Limb (tissue), 2 donors: ENCODE measurements at regions not wholly inside any gene's neighbourhood (a gene's known extent, or its start where the extent isn't known, plus 50 kb on each side); places are given as distances from the start of the nearest gene placed in this dataset.

Experiments
- DNase-seq, 2 donors: peaks; one replicate each; pipeline ENCODE4 v3.0.0-alpha.2; 2016; ENCODE audit errors: extremely low spot score in 2 of 2

DNA sequence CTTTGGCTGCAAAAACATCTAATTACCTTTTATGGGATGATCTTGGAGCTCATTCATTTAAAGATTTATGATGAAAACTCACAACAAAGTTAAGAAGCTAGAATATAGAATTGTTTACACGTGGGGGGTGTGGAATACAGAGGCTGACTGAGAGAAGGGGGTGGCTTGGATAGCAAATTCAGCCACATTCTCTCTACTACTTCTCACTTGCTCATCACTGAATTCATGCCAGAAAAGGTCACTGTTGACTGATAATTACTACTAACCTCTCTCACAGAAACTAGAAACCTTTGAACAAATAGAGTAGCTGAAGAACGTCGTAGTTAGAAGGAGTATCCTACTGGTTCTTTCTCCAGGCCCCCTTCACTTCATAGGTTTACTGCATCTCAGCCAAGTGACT, 808.2 kb downstream of the BRINP1 start:
- DNase-seq: no peak

DNA sequence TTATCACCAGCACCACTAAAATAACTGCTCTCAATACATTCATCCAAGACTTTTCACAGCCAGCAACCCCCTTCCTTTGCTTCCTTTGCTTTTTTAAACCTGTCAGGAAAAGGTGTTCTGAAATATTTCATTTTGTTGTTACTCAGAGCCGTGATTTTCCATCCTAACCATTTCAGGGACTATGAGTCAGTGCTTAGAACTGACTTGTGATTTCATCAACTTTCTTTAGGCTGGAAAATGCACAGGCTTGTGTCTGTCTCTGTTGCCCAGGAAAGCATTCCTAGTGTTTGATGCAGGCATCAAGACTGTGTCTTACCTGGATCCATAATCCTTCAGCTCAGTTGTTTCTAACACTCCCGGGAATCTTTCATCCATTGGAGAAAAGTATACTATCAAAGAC, 805.6 kb downstream of the BRINP1 start:
- no peak for DNase-seq

DNA sequence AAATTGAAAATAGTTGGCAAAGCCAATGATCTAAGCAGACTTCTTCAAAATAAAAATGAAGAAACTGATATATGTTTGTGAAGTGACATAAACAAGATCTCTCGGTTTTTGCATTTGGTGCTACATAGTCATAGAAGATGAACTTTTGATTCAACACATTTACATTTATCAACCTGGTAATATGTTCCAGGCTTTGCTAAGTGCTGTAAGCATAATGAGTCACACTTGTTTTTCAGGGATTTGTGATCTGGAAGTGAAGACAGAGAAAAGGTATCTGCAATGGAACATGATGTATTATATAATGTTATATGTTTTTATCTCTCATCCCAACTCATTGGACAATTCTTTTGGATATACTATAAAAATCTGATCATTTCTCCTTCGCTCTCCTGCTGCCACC, 801.4 kb downstream of the BRINP1 start:
- no peak for DNase-seq

DNA sequence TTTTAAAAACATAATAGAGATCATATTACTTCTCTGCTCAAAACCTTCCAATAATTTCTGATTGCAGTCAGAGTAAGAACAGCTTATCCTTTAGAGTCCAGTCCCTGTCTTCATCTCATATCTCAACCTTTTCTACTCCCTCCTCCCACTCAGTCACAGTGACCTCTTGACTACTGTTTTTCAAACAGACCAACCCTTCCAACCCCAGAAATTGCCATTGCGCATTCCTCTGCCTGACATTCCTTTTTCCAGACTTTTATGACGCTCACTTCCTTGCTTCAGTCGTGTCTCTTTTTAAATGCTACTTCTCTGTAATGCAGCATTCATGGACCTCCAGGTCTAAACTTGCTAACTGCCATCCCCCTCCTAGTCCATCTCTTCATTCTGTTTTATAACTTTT, 800.5 kb downstream of the BRINP1 start:
- DNase-seq: no peak

DNA sequence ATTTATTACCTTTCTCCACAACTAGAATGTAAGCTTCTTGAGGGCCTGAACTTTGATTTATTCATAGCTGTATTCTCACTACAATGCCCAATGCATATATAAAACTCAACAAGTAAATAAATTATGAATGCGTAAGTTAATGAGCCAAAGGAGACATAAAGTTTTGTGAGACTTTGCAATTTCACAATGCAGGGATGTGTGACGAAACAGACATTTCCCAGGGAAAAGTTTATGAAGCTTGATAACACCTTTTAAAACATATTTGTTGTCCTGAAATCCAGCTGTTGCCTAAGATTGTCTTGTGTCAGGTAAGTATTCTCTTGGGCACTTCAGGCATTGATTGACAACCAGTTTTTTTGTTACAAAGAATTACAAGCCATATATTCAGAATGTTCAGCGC, 800.1 kb downstream of the BRINP1 start:
- DNase-seq: no peak

DNA sequence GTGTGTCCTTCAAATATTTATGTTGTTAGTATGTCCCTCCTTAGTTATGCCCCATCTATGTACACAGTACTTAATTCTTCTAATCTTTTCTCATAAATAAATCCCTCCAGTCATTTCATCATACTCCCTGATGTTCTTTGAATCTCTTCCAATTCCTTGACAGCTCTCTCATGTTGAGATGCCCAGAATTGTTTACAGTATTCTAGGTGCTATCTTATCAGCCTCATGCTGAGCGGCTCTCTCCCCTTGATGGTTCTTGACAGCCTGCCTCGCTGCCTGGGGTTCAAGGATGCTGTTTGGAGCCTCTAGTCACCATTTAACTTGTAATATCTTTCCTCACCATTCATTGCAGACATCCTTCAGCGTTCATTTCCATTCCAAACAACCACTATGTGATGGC, 799.2 kb downstream of the BRINP1 start:
- no peak for DNase-seq

DNA sequence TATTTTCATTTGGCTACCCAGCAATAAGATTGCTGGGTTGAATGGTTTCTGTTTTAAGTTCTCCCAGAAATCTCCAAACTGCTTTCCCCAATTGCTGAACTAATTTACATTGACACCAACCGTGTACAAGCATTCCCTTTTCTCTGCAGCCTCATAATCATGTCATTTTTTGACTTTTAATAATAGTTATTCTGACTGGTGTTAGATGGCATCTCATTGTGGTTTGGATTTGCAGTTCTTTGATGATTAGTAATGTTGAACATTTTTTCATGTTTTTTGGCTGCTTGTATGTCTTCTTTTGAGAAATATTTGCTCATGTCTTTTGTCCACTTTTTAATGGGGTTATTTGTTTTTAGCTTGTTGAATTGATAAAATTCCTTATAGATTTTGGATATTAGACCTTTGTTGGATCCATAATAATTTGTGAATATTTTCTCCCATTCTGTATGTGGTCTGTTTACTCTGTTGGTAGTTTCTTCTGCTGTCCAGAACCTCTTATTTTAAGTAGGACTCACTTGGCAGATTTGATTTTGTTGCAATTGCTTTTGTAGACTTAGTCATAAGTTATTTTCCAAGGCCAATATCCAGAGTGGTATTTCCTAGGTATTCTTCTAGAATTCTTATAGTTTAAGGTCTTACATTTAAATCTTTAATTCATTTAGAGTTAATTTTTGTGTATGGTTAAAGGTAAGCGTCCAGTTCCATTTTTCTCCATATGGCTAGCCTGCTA, 793.7 kb downstream of the BRINP1 start:
- no peak for DNase-seq

DNA sequence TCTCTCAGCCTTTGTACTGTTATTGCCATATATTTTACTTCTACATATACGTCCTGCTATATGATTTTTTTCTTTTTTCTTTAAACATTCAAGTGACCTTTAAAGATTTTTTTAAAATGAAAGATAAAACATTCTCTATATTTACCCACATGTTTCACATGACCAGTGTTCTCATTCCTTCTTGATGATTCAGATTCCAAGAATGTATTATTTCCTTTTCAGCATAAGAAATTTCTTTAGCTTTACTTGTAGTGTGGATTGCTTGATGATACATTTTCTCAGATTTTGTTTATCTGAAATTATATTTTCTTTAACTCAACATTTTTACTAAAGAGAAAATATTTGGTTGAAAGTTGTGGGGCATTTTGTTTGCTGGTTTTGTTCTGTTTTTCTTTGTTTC, 792.1 kb downstream of the BRINP1 start:
- DNase-seq: no peak

DNA sequence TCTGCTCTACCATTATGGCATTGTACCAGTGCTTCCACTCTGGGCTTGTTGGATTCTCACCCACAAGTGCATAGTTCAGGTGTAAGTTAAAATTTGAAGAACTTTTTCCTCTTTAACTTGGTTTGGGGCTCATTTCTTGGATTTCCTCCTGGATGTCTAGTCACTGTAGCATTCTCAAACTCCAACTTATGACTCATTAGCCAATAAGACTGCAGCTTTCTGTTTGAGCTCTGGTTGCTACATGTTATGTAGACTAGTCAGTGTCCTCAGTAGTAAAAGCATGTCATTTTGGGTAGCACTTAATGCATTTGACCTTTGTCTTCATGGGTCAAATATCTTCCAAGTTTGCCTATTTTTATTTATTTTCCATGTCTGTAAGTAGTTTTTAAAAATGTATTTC, 790.8 kb downstream of the BRINP1 start:
- no peak for DNase-seq

DNA sequence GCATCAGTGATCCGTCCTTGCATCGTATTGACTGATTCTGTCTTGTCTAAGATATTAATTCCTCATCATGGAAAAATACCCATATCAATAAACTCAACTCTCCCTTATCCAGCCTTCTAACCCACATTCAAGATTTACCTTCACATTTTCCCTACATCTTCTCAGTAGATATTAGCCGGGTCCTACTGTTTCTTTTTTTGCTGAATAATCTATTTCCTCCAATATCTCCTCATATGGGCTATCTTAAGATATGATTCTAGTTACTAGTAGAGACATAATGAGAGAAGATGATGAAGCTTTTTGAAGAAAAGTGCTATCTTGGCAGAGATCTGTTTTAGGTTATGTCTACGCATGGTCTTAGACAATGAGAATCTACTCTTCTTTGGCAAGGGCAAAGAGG, 785.8 kb downstream of the BRINP1 start:
- no peak for DNase-seq

DNA sequence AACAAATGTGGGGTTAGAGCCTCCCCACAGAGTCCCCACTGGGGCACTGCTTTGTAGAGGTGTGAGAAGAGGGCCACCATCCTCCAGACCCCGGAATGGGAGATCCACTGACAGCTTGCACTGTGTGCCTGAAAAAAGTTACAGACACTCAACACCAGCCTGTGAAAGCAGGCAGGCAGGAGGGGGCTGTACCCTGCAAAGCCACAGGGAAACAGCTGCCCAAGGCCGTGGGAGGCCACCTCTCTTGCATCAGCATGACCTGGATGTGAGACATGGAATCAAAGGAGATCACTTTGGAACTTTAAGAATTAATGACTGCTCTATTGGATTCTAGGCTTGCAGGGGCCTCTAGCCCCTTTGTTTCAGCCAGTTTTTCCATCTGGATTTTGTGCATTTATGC, 782.3 kb downstream of the BRINP1 start:
- no peak for DNase-seq

DNA sequence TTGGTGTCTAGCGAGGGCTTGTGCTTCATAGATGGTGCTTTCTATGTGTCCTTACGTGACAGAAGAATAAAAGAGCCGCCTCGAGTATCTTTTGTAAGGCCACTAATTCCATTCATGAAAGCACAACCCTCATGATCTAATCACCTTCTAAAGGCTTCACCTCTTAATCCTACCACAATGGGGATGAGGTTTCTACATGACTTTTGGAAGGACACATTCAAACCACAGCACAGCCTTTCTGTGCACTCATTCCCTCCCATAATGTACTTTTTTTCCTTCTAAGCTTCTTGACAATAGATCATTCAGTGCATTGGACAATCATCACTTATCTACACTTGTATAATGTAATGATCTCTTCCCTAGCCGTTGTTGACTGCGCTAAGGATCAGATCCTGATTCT, 774.8 kb downstream of the BRINP1 start:
- no peak for DNase-seq

DNA sequence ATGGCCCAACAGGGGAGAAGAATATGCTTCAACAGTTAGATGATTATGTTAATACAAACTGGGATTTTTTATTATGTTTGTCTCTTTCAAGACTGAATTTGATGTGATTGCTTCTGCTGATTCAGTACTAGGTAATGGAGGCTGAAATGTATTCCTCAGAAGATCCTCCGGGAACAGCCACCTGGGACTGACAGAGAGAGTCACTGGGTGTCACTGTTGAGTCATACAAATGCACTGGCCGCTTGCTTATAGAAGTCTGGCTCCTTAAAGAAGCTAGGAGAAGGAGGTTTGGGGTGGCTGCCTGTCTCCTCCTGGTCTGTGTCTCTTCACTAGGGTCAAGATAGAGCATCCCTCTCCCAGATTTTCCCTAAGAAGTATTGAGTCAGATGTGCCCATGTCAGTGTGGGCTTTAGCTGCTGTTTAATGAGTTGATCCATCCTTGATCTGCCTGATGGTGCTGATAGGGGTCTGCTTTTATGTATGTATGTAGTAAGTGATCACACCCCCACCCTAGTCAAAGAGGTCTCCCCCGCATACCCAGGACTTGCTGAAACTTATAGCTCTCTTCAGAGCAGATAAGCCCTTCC, 773.4 kb downstream of the BRINP1 start:
- peak; percentile 30 to 48 for DNase-seq

DNA sequence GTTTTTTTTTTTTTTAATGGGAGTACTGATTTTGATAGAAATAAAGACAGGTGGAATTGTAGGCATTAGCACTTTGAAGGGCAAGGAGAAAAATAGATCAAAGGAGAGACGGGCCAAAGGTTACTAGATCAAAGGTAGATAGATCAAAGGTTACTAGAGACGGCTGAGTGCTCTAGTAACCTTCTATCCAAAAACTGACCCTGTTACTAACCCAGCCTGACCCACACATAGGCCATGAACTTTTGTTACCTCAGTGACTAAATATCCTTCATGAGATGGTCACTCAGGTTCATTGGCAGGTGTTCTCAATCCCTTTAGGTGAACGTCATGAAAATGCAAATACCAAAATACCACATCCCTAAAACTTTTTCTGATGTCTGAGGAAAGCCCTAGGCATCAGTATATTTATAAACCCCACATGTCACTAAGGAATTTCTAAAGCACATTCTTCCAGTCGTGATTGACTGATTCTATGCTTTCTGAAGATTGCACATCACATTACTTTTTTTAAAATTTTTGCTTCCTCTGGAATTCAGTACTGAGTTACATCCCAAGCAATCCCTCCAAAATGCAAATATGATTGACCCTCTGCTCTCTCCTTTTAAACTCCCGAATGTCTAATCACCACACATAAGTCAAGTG, 772.7 kb downstream of the BRINP1 start:
- no peak for DNase-seq

DNA sequence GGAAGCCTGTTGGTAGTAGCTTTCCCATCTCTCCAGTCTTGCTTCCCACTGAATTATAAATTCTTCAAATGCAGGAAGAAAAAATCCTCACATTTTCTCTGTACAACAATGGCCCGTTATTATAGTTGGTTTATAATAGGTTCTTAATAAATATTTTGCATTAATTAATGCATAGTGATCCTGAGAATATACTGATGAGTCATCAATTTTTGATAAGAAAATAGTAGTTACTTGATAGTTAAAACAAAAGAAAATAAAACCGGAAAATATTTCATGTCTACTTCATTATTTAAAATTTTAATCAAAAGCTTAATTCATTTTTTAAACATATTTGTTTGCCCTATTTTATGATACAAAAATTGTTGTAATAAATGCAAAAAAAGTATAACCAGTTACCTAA, 762.6 kb downstream of the BRINP1 start:
- DNase-seq: no peak

DNA sequence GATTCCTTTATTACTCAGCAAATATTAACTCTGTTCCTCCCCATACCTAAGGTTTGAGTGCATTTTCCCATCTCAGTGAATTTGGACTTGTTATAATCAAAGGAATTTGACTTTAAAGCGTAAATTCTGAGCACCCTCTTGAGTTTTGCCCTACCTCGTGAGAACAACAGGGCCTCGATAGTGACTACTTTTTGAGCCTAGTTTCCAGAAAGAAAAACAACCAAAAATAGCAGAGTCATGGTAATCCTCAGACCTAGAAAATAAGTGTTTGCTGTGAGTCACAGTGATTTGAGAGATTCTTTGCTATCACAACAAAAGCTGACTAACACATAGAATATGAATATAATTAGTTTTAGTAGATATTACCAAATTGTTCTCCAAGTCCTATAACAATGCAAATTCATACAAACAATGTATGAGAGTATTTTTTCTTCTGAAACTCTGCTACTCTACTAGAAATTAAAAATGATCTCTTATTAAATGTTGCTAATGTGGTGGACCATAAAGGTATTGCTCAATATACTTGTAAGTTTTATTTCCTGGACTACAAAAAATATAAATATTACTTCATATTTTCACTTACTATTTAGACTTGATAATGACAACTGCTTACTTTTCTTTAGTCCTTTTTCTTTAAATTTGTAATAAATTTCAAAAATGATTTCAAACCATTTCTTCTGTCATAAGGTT, 759.7 kb downstream of the BRINP1 start:
- DNase-seq: no peak

DNA sequence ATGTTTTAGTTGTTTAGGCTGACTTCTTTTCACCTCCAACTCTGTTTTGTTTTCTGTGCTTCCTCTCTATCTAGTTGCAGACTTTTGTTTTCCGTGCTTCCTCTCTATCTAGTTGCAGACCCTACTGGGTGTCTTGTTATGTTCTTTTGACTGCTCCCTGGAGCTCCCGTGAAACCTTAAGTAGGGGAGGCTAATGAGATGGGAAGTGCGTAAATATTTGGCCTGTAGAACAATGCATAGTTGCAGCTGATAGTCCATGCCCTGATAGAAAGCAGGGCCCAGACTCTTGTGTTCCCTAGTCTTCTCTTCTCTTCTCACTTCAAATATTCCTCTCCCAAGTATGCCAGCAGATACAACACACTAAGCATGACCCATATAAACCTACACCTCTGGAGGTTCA, 757.0 kb downstream of the BRINP1 start:
- no peak for DNase-seq

DNA sequence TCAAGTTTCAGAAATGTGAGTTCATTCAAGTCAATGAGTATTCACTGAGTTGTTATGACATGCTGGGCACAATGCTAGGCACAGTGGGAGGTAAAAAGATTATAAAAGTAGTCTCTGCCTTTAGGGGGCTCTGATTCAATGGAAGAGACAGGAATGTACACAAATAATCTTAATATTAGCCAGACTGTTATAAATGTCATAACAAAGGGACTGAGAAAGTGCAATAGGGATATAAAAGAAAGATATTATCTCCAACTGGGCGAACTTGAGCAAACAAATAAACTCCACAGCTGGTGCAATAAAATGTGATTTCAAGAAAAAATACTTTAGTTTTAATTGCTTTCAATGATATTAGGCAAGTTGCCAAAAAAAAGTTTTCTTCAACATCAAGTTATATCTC, 755.2 kb downstream of the BRINP1 start:
- no peak for DNase-seq

DNA sequence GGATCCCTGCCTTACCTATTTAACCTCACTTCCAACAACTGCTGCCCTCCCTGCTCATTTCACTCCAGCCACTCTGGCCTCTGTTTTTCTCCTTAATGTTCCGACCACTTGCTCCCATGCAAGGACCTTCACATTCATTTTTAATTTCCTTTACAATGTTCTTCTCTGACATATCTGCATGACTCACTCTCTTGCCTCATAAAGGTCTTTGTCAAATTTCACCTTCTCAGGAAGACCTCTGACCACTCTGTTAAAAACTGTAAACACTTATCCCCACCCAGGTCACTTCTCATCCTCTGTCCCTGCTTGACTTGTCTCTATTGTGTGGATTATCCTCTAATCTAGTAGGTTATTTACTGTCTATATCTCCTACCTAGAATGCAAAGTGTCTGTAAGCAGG, 751.2 kb downstream of the BRINP1 start:
- DNase-seq: no peak

DNA sequence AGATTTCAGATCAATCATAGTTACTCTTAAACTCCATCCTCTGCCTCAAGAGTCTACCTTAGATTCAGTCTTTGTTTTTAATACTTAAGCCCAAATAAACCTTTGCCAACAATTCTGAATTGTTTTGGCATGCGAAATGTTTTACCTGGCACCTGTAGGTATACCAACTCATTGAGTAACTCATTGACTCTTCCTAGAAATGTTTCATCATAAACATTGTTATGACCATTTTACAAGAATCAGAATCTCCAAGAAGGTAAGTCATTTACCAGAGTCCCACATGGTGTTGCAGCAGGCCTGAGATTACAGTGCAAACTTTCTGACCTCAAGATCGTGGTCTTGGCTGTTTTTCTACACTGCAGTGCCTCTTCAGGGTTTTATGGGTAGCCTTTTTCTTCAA, 750.4 kb downstream of the BRINP1 start:
- no peak for DNase-seq

DNA sequence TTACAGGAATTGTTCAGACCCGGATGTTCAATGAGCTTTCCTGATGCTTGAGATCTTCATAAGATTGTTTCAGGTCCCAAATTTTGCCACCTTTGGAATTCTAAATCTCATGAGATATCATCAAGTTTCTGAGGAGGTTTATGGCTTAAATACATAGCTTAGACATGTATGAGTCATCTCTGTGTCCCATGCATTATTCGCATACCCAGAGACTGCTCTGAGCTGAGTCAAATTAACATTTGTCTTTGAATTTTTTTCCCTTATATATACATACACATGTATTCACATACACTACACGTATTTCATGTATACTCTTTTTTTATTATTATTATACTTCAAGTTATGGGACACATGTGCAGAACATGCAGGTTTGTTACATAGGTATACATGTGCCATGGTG, 744.6 kb downstream of the BRINP1 start:
- no peak for DNase-seq

DNA sequence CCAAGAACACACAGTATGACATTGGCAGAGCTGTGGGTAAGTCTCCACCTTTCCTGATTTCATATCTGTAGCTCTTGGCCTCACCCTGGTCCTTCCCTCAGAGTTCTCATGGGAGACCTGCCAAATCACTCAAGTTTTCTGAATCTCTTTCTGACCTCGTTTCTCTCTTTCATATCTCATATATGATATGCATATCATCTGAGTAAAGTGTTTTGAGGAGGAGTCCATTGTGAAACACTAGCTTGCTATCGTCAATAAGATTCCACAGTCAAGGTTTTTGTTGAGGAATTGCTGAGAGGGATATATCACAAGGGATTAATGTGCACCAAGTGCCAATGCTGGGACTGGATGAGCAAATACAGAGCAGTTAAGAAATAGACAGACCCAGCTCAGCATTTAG, 739.2 kb downstream of the BRINP1 start:
- DNase-seq: no peak
